Activated CD4-positive, alpha-beta T cell treated with anti-CD3 and anti-CD28 coated beads, Interleukin-2, amount 10 ng/mL, durations not matched to agents 7 days and 5 days (primary cell): ENCODE measurements at regions not wholly inside any gene's neighbourhood (a gene's known extent, or its start where the extent isn't known, plus 50 kb on each side); places are given as distances from the start of the nearest gene placed in this dataset.
"Not testable (repeated sequence)": the region's sequence is repeated elsewhere in the genome, so short reads cannot be mapped to it uniquely, and the experiment has no call there.

Experiments used
- CTCF ChIA-PET: fragments of 350-600 bp; sonication (Branson Sonifier 250); formaldehyde crosslinking; loops from one replicate; lab custom pipeline; 2021; ENCODE audit warnings: antibody characterized with exemption; lab: Charles Lee
- POLR2A ChIA-PET: fragments of 350-600 bp; sonication (Branson Sonifier 250); formaldehyde crosslinking; loops from one replicate; lab custom pipeline; 2021; ENCODE audit warnings: antibody characterized with exemption; lab: Charles Lee
- DNase-seq: peaks from one replicate; pipeline ENCODE4 v3.0.0-alpha.2; 2020
- H3K27ac Mint-ChIP-seq: one replicate; pipeline ENCODE4 v1.8.0; 2021; ENCODE audit warnings: mild to moderate bottlenecking, moderate library complexity, mixed read lengths
- H3K27me3 Mint-ChIP-seq: one replicate; pipeline ENCODE4 v1.8.0; 2021; ENCODE audit warnings: mixed read lengths
- H3K36me3 Mint-ChIP-seq: one replicate; pipeline ENCODE4 v1.8.0; 2021; ENCODE audit warnings: low read depth, mixed read lengths
- H3K4me1 Mint-ChIP-seq: one replicate; pipeline ENCODE4 v1.8.0; 2021; ENCODE audit warnings: mixed read lengths
- H3K4me3 Mint-ChIP-seq: one replicate; pipeline ENCODE4 v1.8.0; 2021; ENCODE audit warnings: mild to moderate bottlenecking, moderate library complexity, mixed read lengths
- H3K9me3 Mint-ChIP-seq: one replicate; pipeline ENCODE4 v1.8.0; 2021; ENCODE audit warnings: mixed read lengths

DNA sequence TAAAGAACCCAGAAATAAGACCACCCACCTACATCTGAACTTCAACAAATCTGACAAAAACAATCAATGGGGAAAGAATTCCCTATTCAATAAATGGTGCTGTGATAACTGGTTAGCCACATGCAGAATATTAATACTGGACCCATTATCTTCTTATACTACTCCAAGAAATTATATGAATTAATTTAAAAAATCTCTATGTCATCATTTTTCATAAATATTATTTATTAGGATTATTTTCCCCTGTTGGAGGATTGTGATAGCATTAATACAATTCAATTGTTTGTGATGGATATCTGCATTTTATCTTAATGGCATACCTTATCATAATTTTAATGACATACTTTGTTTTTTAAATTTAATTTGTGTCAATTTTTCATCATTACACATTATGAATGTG is 682.2 kb upstream of the CTNND2 start:
- no peak for DNase-seq
- Mint-ChIP-seq H3K27ac (no peak overlapping the region), H3K9me3 (no peaks in the 10 kb centered on the region), H3K4me1 (no peaks in the 10 kb centered on the region), H3K4me3 (no peak overlapping the region), H3K27me3 (no peaks in the 10 kb centered on the region), H3K36me3 (no peaks in the 10 kb centered on the region)
- POLR2A ChIA-PET, result no interaction called here
- CTCF ChIA-PET, result no interaction called here

- H3K27ac Mint-ChIP-seq, DNase-seq, H3K9me3 Mint-ChIP-seq, POLR2A ChIA-PET, H3K36me3 Mint-ChIP-seq, H3K4me1 Mint-ChIP-seq, H3K27me3 Mint-ChIP-seq, H3K4me3 Mint-ChIP-seq, CTCF ChIA-PET: not testable (repeated sequence)
Measured at GRCh38 chr5:12578803-12579202, 674.6 kb upstream of the CTNND2 start.

- H3K4me1 Mint-ChIP-seq, H3K9me3 Mint-ChIP-seq, CTCF ChIA-PET, POLR2A ChIA-PET, H3K4me3 Mint-ChIP-seq, DNase-seq, H3K27ac Mint-ChIP-seq, H3K27me3 Mint-ChIP-seq, H3K36me3 Mint-ChIP-seq: not testable (repeated sequence)
Measured at GRCh38 chr5:12576953-12577352, 672.7 kb upstream of the CTNND2 start.

DNA sequence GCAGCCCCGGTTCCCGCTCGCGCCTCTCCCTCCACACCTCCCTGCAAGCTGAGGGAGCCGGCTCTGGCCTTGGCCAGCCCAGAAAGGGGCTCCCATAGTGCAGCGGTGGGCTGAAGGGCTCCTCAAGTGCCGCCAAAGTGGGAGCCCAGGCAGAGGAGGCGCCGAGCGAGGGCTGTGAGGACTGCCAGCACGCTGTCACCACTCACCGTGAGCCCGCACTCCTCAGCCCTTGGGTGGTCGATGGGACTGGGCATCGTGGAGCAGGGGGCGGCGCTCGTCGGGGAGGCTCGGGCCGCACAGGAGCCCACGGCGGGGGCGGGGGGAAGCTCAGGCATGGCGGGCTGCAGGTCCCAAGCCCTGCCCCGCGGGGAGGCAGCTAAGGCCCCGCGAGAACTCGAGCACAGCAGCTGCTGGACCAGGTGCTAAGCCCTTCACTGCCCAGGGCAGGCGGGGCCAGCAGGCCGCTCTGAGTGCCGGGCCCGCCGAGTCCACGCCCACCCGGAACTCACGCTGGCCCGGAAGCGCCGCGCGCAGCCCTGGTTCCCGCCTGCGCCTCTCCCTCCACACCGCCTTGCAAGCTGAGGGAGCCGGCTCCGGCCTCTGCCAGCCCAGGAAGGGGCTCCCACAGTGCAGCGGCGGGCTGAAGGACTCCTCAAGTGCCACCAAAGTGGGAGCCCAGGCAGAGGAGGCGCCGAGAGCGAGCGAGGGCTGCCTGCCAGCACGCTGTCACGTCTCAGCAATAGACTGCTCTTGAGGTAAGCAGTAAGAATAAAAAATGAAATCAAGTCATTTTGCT is 670.2 kb upstream of the CTNND2 start:
- H3K4me3 Mint-ChIP-seq, H3K36me3 Mint-ChIP-seq, DNase-seq, H3K27ac Mint-ChIP-seq, H3K4me1 Mint-ChIP-seq, H3K27me3 Mint-ChIP-seq, POLR2A ChIA-PET, CTCF ChIA-PET: not testable (repeated sequence)
- H3K9me3 Mint-ChIP-seq, result peaks cover 11% of the 10 kb centered on the region

GRCh38 chr5:12573916-12574297 is 669.7 kb upstream of the CTNND2 start:
- CTCF ChIA-PET, H3K27me3 Mint-ChIP-seq, H3K4me1 Mint-ChIP-seq, H3K36me3 Mint-ChIP-seq, H3K4me3 Mint-ChIP-seq, H3K27ac Mint-ChIP-seq, POLR2A ChIA-PET, DNase-seq, H3K9me3 Mint-ChIP-seq: not testable (repeated sequence)

GRCh38 chr5:12570688-12571087 is 666.4 kb upstream of the CTNND2 start:
- H3K36me3 Mint-ChIP-seq, result no peaks in the 10 kb centered on the region
- no peak overlapping the region for H3K27ac Mint-ChIP-seq
- no peaks in the 10 kb centered on the region for H3K4me1 Mint-ChIP-seq
- H3K27me3 Mint-ChIP-seq, result no peaks in the 10 kb centered on the region
- CTCF ChIA-PET, result no interaction called here
- no peak for DNase-seq
- POLR2A ChIA-PET, result no interaction called here
- peaks cover 7% of the 10 kb centered on the region for H3K9me3 Mint-ChIP-seq
- no peak overlapping the region for H3K4me3 Mint-ChIP-seq

- no peak overlapping the region for H3K27ac Mint-ChIP-seq
- no peaks in the 10 kb centered on the region for H3K36me3 Mint-ChIP-seq
- H3K27me3 Mint-ChIP-seq, result no peaks in the 10 kb centered on the region
- no peak for DNase-seq
- CTCF ChIA-PET, result no interaction called here
- H3K4me3 Mint-ChIP-seq, result no peak overlapping the region
- peaks cover 12% of the 10 kb centered on the region for H3K9me3 Mint-ChIP-seq
- no peaks in the 10 kb centered on the region for H3K4me1 Mint-ChIP-seq
- POLR2A ChIA-PET, result no interaction called here
Measured at GRCh38 chr5:12566441-12566840, 662.2 kb upstream of the CTNND2 start.

- no peaks in the 10 kb centered on the region for H3K27me3 Mint-ChIP-seq
- no peak overlapping the region for H3K4me3 Mint-ChIP-seq
- no peak overlapping the region for H3K27ac Mint-ChIP-seq
- peaks cover 7% of the 10 kb centered on the region for H3K9me3 Mint-ChIP-seq
- ChIA-PET POLR2A (no interaction called here), CTCF (no interaction called here)
- H3K4me1 Mint-ChIP-seq, result no peaks in the 10 kb centered on the region
- no peaks in the 10 kb centered on the region for H3K36me3 Mint-ChIP-seq
- DNase-seq, result no peak
Measured at GRCh38 chr5:12557012-12557411, 652.8 kb upstream of the CTNND2 start.

- H3K9me3 Mint-ChIP-seq, result peaks cover 7% of the 10 kb centered on the region
- ChIA-PET CTCF (no interaction called here), POLR2A (no interaction called here)
- no peaks in the 10 kb centered on the region for H3K27me3 Mint-ChIP-seq
- H3K4me1 Mint-ChIP-seq, result no peaks in the 10 kb centered on the region
- no peaks in the 10 kb centered on the region for H3K36me3 Mint-ChIP-seq
- no peak overlapping the region for H3K4me3 Mint-ChIP-seq
- H3K27ac Mint-ChIP-seq, result no peak overlapping the region
- DNase-seq, result no peak
Measured at GRCh38 chr5:12526113-12526512, 621.9 kb upstream of the CTNND2 start.

DNA sequence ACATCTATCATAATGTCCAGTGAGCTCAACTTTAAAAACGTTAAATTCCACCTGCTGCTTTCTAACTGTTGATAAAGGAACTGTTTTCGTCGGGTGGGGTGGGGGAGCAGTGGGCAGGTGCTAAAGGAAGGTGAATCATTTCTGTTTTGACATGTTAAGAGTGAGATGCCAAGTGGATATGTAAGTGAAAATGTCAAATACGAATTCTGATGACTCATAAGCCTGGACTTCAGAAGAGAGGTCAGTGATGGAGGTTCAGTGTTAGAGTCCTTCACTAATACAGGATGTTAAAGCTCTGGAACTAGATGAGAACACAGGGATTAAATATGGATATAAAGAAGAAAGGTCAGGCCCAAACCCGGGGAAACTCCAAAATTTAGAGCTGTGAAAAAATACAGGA is 617.9 kb upstream of the CTNND2 start:
- Mint-ChIP-seq H3K4me1 (no peaks in the 10 kb centered on the region), H3K27me3 (no peaks in the 10 kb centered on the region), H3K4me3 (no peak overlapping the region), H3K36me3 (no peaks in the 10 kb centered on the region), H3K27ac (no peak overlapping the region), H3K9me3 (peaks cover 15% of the 10 kb centered on the region)
- DNase-seq, result no peak
- CTCF ChIA-PET, result no interaction called here
- POLR2A ChIA-PET, result no interaction called here

GRCh38 chr5:12504983-12505382 is 600.7 kb upstream of the CTNND2 start:
- POLR2A ChIA-PET, DNase-seq, H3K27me3 Mint-ChIP-seq, H3K4me3 Mint-ChIP-seq, H3K27ac Mint-ChIP-seq, H3K4me1 Mint-ChIP-seq, CTCF ChIA-PET, H3K36me3 Mint-ChIP-seq: not testable (repeated sequence)
- peaks cover 33% of the 10 kb centered on the region for H3K9me3 Mint-ChIP-seq

DNA sequence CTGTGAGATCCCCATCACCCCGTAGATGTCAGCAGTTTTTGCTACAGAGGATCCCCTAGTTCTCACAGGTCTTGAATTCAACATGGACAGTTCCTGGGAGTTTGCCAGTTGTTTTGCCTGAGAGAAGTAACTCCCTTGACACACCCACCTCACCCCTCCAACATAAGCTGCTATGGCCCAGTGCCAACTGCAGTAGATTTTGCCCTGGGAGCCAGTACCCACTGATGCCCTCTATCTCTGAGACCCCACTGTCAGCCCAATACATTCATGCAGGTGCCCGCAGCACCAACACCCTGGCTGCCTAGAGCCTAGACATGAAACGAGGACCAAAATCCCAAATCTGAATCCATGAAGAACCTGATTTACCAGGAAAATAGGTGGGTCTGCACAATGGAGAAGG is 583.9 kb upstream of the CTNND2 start:
- Mint-ChIP-seq H3K4me3 (no peak overlapping the region), H3K36me3 (no peaks in the 10 kb centered on the region), H3K4me1 (no peaks in the 10 kb centered on the region), H3K27me3 (no peaks in the 10 kb centered on the region), H3K9me3 (peaks cover 22% of the 10 kb centered on the region), H3K27ac (no peak overlapping the region)
- DNase-seq, result no peak
- CTCF ChIA-PET, result no interaction called here
- POLR2A ChIA-PET, result no interaction called here

- Mint-ChIP-seq H3K9me3 (peaks cover 16% of the 10 kb centered on the region), H3K4me1 (no peaks in the 10 kb centered on the region), H3K36me3 (no peaks in the 10 kb centered on the region), H3K4me3 (no peak overlapping the region), H3K27me3 (no peaks in the 10 kb centered on the region), H3K27ac (no peak overlapping the region)
- ChIA-PET CTCF (interaction anchor here (0.7 kb wide), 1 partner anchor 164 kb away, joined by 3 read pairs; no protein-coding TSS in a partner anchor), POLR2A (no interaction called here)
- DNase-seq, result no peak
Measured at GRCh38 chr5:12480487-12480886, 576.2 kb upstream of the CTNND2 start.

- H3K4me1 Mint-ChIP-seq, result no peaks in the 10 kb centered on the region
- H3K4me3 Mint-ChIP-seq, result no peak overlapping the region
- peaks cover 10% of the 10 kb centered on the region for H3K9me3 Mint-ChIP-seq
- H3K36me3 Mint-ChIP-seq, result no peaks in the 10 kb centered on the region
- H3K27me3 Mint-ChIP-seq, result no peaks in the 10 kb centered on the region
- ChIA-PET POLR2A (no interaction called here), CTCF (no interaction called here)
- H3K27ac Mint-ChIP-seq, result no peak overlapping the region
- no peak for DNase-seq
Measured at GRCh38 chr5:12477554-12477953, 573.3 kb upstream of the CTNND2 start.
